ENCODE measurements at regions not wholly inside any gene's neighbourhood (a gene's known extent, or its start where the extent isn't known, plus 50 kb on each side); places are given as distances from the start of the nearest gene placed in this dataset.
"Not testable (repeated sequence)": the region's sequence is repeated elsewhere in the genome, so short reads cannot be mapped to it uniquely, and the experiment has no call there.

DNA sequence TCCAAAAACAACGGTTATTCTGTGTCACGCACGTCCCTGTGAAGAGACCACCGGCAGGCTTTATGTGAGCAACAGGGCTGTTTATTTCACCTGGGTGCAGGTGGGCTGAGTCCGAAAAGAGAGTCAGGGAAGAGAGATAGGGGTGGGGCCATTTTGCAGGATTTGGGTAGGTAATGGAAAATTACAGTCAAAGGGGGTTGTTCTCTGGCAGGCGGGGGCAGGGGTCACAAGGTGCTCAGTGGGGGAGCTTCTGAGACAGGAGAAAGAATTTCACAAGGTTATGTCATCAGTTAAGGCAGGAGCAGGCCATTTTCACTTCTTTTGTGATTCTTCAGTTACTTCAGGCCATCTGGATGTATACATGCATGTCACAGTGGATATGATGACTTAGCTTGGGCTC lies 467.0 kb downstream of the PYDC2 start:
- WGBS = 93% methylated on average over 6 of the region's 6 CpGs
- H3K27me3 ChIP-seq (ENCODE audit: control insufficient read depth in 2 of 2, insufficient read depth in 1 of 2, low read length in 1 of 2); H3K4me3 ChIP-seq (ENCODE audit: low read length in 2 of 2); DNase-seq (ENCODE audit: low read depth in 6 of 9, low spot score in 9 of 9); H3K9me3 ChIP-seq (ENCODE audit: control insufficient read depth in 2 of 2, insufficient read depth in 1 of 2, low read length in 1 of 2); H3K36me3 ChIP-seq (ENCODE audit: control insufficient read depth in 2 of 2, insufficient read depth in 2 of 2, low read length in 1 of 2); H3K4me1 ChIP-seq (ENCODE audit: control insufficient read depth in 2 of 2, insufficient read depth in 2 of 2, low read length in 2 of 2); H3K27ac ChIP-seq (ENCODE audit: low read depth in 1 of 2, low read length in 1 of 2): not testable (repeated sequence)

DNA sequence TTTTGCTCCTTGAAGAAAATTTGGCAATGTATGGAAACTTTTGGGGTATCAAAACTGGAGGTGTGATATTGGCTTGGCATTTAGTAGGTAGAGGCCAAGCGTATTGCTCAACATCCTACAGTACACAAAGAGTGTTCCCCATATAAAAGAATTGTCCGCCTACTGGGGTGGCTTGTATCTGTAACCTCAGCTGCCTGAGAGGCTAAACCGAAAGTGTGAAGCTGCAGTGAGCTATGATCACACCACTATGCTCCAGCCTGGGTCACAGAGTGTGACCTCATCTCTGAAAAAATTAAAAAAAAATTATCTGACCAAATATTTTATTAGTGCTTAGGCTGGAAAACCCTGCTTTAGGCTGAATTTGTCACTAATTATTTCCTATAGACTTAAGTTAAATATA lies 483.9 kb downstream of the PYDC2 start:
- DNase-seq (ENCODE audit: low read depth in 6 of 9, low spot score in 9 of 9) = no peak
- no peaks in the 10 kb centered on the region for H3K27me3 ChIP-seq (ENCODE audit: control insufficient read depth in 2 of 2, insufficient read depth in 1 of 2, low read length in 1 of 2)

DNA sequence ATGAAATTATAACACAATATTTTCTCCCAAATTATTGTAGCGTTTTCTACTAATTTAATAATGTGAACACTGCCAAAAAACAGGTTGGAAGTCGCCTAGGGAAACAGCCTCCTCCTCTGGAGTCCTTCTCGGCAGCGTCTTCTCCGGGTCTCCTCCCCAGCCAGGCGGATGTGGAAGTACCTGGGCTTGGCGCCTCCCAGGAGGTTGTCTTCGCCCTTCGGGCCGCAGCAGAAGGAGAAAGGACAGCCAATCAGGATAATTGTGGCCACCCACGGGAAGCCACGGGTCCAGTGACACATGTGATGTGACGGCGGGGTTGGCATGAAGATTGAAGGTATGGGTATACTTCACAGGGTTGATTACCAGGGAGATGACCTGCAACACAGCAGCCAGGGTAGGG lies 491.2 kb downstream of the PYDC2 start:
- Histone ChIP-seq H3K27ac (ENCODE audit: low read depth in 1 of 2, low read length in 1 of 2) (no peak overlapping the region), H3K4me1 (ENCODE audit: control insufficient read depth in 2 of 2, insufficient read depth in 2 of 2, low read length in 2 of 2) (no peaks in the 10 kb centered on the region), H3K27me3 (ENCODE audit: control insufficient read depth in 2 of 2, insufficient read depth in 1 of 2, low read length in 1 of 2) (no peaks in the 10 kb centered on the region), H3K9me3 (ENCODE audit: control insufficient read depth in 2 of 2, insufficient read depth in 1 of 2, low read length in 1 of 2) (peaks cover 0 to 2% of the 10 kb centered on the region in 2 donors), H3K36me3 (ENCODE audit: control insufficient read depth in 2 of 2, insufficient read depth in 2 of 2, low read length in 1 of 2) (no peaks in the 10 kb centered on the region), H3K4me3 (ENCODE audit: low read length in 2 of 2) (no peak overlapping the region)
- DNase-seq (ENCODE audit: low read depth in 6 of 9, low spot score in 9 of 9) = no peak
- 96% methylated on average over 14 of the region's 14 CpGs for WGBS

More for the DNA sequence above, 483.9 kb downstream of the PYDC2 start:
- Histone ChIP-seq H3K9me3 (ENCODE audit: control insufficient read depth in 2 of 2, insufficient read depth in 1 of 2, low read length in 1 of 2) (no peaks in the 10 kb centered on the region), H3K27ac (ENCODE audit: low read depth in 1 of 2, low read length in 1 of 2) (no peak overlapping the region), H3K4me3 (ENCODE audit: low read length in 2 of 2) (no peak overlapping the region), H3K4me1 (ENCODE audit: control insufficient read depth in 2 of 2, insufficient read depth in 2 of 2, low read length in 2 of 2) (no peaks in the 10 kb centered on the region), H3K36me3 (ENCODE audit: control insufficient read depth in 2 of 2, insufficient read depth in 2 of 2, low read length in 1 of 2) (no peaks in the 10 kb centered on the region)
- 93% methylated on average over 3 of the region's 3 CpGs for WGBS

DNA sequence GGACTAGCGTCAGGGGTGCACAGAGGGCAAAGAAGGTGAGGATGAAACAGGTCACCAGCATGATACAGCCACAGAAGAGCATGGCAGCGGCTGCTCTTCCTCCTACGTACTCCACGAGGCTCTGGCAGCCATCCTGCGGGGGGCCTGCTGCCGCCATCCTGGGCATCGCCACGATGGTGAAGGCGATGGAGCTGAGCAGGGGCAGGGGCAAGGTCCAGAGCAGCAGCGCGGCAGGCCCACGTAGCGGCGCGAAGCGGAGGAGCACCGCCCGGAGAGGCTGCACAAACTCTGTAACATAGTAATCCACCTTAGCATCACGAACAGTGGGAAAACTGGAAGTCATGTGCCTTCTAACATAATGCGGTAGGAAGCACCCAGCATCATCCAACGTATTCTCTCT lies 491.6 kb downstream of the PYDC2 start:
- Histone ChIP-seq H3K36me3 (ENCODE audit: control insufficient read depth in 2 of 2, insufficient read depth in 2 of 2, low read length in 1 of 2) (no peaks in the 10 kb centered on the region), H3K27ac (ENCODE audit: low read depth in 1 of 2, low read length in 1 of 2) (no peak overlapping the region), H3K27me3 (ENCODE audit: control insufficient read depth in 2 of 2, insufficient read depth in 1 of 2, low read length in 1 of 2) (no peaks in the 10 kb centered on the region), H3K9me3 (ENCODE audit: control insufficient read depth in 2 of 2, insufficient read depth in 1 of 2, low read length in 1 of 2) (peaks cover 0 to 2% of the 10 kb centered on the region in 2 donors), H3K4me1 (ENCODE audit: control insufficient read depth in 2 of 2, insufficient read depth in 2 of 2, low read length in 2 of 2) (no peaks in the 10 kb centered on the region), H3K4me3 (ENCODE audit: low read length in 2 of 2) (no peak overlapping the region)
- DNase-seq (ENCODE audit: low read depth in 6 of 9, low spot score in 9 of 9) = no peak
- 92% methylated on average over 21 of the region's 21 CpGs for WGBS

DNA sequence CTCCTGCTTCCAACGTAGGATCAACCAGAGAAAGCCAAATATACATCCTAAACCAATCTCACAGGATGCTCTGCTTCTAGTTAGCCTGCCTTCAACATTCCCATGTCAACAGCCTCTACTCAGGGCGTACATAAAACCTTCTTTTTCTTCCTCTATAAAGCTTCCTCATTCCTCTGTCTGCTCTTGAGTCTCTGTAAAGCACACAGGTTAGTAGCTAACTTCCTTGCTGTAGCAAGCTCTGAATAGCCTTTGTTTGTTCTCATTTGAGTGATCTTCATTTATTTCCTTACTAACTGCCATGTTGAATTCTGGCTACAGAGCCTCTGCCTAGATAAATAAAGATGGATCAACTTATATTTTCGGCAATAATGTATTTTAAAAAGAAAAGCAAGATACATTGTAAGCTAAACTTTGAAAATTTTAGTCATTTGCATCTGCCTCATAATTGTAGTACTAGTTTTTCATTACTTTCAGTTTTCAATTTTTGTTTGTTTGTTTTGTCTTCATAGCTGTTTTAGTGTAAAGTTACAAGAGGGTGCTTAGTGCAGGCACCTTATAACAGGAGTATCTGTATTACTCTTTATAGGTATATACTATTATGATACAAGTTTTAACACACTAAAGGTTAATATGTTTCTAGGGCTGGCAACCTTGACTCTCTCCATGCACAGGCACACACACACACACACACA lies 498.2 kb downstream of the PYDC2 start:
- 46% methylated on average over 3 of the region's 3 CpGs for WGBS

DNA sequence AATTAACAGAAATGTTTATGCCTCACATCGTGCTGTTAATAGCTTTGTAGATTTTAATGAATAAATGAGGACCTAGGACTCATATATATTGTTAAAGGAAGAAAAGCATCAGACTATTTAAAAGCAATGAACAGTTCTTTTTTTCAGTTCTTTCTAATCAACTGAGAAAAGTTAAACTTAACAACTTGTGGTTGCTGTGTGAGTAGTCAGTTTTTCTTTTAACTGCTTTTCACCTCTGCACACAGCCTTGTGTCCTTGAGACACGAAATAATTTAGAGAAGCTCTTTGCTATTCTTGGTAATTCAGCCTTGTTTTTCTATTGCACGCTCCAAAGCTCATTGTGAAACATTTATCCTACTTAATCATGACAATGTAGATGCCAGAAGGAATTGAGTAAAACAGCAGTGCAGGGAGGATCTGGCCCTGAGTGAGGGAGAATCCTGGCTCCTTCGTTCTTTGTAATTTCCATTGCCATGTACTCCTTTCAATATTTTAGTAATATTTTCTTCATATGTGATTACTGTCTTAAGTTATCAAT lies 499.0 kb downstream of the PYDC2 start:
- WGBS = 79% methylated on average over 4 of the region's 4 CpGs
- Histone ChIP-seq H3K4me1 (ENCODE audit: control insufficient read depth in 2 of 2, insufficient read depth in 2 of 2, low read length in 2 of 2) (no peaks in the 10 kb centered on the region), H3K9me3 (ENCODE audit: control insufficient read depth in 2 of 2, insufficient read depth in 1 of 2, low read length in 1 of 2) (no peaks in the 10 kb centered on the region), H3K27me3 (ENCODE audit: control insufficient read depth in 2 of 2, insufficient read depth in 1 of 2, low read length in 1 of 2) (no peaks in the 10 kb centered on the region), H3K36me3 (ENCODE audit: control insufficient read depth in 2 of 2, insufficient read depth in 2 of 2, low read length in 1 of 2) (no peaks in the 10 kb centered on the region), H3K27ac (ENCODE audit: low read depth in 1 of 2, low read length in 1 of 2) (no peak overlapping the region), H3K4me3 (ENCODE audit: low read length in 2 of 2) (no peak overlapping the region)
- no peak for DNase-seq (ENCODE audit: low read depth in 6 of 9, low spot score in 9 of 9)

More for the DNA sequence above, 498.2 kb downstream of the PYDC2 start:
- no peak overlapping the region for H3K27ac ChIP-seq (ENCODE audit: low read depth in 1 of 2, low read length in 1 of 2)
- no peak overlapping the region for H3K4me3 ChIP-seq (ENCODE audit: low read length in 2 of 2)
- no peaks in the 10 kb centered on the region for H3K27me3 ChIP-seq (ENCODE audit: control insufficient read depth in 2 of 2, insufficient read depth in 1 of 2, low read length in 1 of 2)
- H3K36me3 ChIP-seq (ENCODE audit: control insufficient read depth in 2 of 2, insufficient read depth in 2 of 2, low read length in 1 of 2) = no peaks in the 10 kb centered on the region
- H3K9me3 ChIP-seq (ENCODE audit: control insufficient read depth in 2 of 2, insufficient read depth in 1 of 2, low read length in 1 of 2) = no peaks in the 10 kb centered on the region
- no peaks in the 10 kb centered on the region for H3K4me1 ChIP-seq (ENCODE audit: control insufficient read depth in 2 of 2, insufficient read depth in 2 of 2, low read length in 2 of 2)
- no peak for DNase-seq (ENCODE audit: low read depth in 6 of 9, low spot score in 9 of 9)

DNA sequence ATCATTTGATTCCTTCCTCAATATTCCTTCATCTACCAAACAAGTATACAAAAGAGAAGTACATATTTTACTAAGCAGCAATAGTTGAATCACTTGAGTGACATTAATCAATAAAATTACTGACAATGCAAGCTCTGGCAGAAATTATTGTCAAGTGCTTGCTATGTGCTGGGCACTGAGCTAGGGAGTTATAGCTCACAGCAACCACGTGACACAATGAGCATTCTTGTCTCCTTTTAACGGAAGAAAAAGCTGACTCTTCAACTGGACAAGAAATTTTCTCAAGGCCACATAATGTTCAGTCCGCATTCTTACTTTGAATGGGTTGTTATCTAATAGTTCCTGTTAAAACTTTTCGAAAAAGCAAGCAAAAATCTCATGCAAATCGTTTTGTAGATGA lies 500.1 kb downstream of the PYDC2 start:
- WGBS = 87% methylated on average over 5 of the region's 5 CpGs
- no peak overlapping the region for H3K27ac ChIP-seq (ENCODE audit: low read depth in 1 of 2, low read length in 1 of 2)
- no peaks in the 10 kb centered on the region for H3K36me3 ChIP-seq (ENCODE audit: control insufficient read depth in 2 of 2, insufficient read depth in 2 of 2, low read length in 1 of 2)
- H3K4me1 ChIP-seq (ENCODE audit: control insufficient read depth in 2 of 2, insufficient read depth in 2 of 2, low read length in 2 of 2) = no peaks in the 10 kb centered on the region
- no peak overlapping the region for H3K4me3 ChIP-seq (ENCODE audit: low read length in 2 of 2)
- H3K27me3 ChIP-seq (ENCODE audit: control insufficient read depth in 2 of 2, insufficient read depth in 1 of 2, low read length in 1 of 2) = no peaks in the 10 kb centered on the region
- no peak for DNase-seq (ENCODE audit: low read depth in 6 of 9, low spot score in 9 of 9)
- no peaks in the 10 kb centered on the region for H3K9me3 ChIP-seq (ENCODE audit: control insufficient read depth in 2 of 2, insufficient read depth in 1 of 2, low read length in 1 of 2)

DNA sequence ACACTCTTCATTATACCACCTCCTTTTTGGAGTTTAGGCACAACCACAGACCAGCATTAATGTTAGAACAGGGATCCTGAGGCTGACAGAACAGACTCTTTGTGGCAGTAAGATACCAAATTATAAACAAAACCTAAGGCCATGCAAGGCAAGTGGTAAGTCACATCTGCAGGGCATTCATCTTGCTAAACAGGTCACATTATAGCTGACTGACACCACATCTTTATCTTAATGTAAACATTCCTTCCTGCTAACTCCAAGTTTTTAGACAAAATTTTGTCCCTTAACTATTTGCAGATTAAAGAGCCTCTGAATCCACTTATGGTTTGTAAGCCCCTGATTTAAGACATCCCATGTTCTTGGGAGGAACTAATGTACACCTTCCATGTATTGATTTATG lies 500.6 kb downstream of the PYDC2 start:
- Histone ChIP-seq H3K27ac (ENCODE audit: low read depth in 1 of 2, low read length in 1 of 2) (no peak overlapping the region), H3K4me3 (ENCODE audit: low read length in 2 of 2) (no peak overlapping the region), H3K4me1 (ENCODE audit: control insufficient read depth in 2 of 2, insufficient read depth in 2 of 2, low read length in 2 of 2) (no peaks in the 10 kb centered on the region), H3K27me3 (ENCODE audit: control insufficient read depth in 2 of 2, insufficient read depth in 1 of 2, low read length in 1 of 2) (no peaks in the 10 kb centered on the region), H3K36me3 (ENCODE audit: control insufficient read depth in 2 of 2, insufficient read depth in 2 of 2, low read length in 1 of 2) (no peaks in the 10 kb centered on the region), H3K9me3 (ENCODE audit: control insufficient read depth in 2 of 2, insufficient read depth in 1 of 2, low read length in 1 of 2) (no peaks in the 10 kb centered on the region)
- DNase-seq (ENCODE audit: low read depth in 6 of 9, low spot score in 9 of 9) = no peak

DNA sequence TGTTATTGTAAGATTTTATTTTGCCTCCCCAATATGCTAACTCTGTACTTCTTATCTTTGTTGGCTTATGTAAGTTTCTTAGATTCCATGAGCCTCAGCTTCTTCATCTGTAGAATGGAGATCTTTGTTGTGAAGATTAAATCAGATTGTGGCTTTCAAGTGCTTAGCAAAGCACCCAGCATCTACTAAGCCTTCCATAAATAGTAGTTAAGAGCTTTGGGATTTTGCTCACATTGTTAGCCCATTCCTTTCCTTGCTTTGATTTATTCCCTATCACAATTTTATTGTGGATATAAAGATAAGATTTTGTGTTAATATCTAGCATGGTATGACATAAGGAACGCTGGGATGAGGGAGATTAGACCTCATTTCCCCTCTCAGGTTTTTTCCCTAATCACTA lies 501.4 kb downstream of the PYDC2 start:
- H3K4me1 ChIP-seq (ENCODE audit: control insufficient read depth in 2 of 2, insufficient read depth in 2 of 2, low read length in 2 of 2) = no peaks in the 10 kb centered on the region
- no peaks in the 10 kb centered on the region for H3K9me3 ChIP-seq (ENCODE audit: control insufficient read depth in 2 of 2, insufficient read depth in 1 of 2, low read length in 1 of 2)
- H3K36me3 ChIP-seq (ENCODE audit: control insufficient read depth in 2 of 2, insufficient read depth in 2 of 2, low read length in 1 of 2) = no peaks in the 10 kb centered on the region
- DNase-seq (ENCODE audit: low read depth in 6 of 9, low spot score in 9 of 9) = no peak
- no peak overlapping the region for H3K27ac ChIP-seq (ENCODE audit: low read depth in 1 of 2, low read length in 1 of 2)
- no peaks in the 10 kb centered on the region for H3K27me3 ChIP-seq (ENCODE audit: control insufficient read depth in 2 of 2, insufficient read depth in 1 of 2, low read length in 1 of 2)
- 77% methylated on average over 1 of the region's 1 CpG for WGBS
- H3K4me3 ChIP-seq (ENCODE audit: low read length in 2 of 2) = no peak overlapping the region

Data from thymus (tissue), 11 donors.